Mucosa of descending colon (tissue), 3 donors: ENCODE measurements at regions not wholly inside any gene's neighbourhood (a gene's known extent, or its start where the extent isn't known, plus 50 kb on each side); places are given as distances from the start of the nearest gene placed in this dataset.

Experiments used
- ATAC-seq: fragments of 200-7000 bp; cut with Tn5 transposase; one replicate; pipeline ENCODE4 v1.9.1; 2020; ENCODE audit warnings: mild to moderate bottlenecking, moderate library complexity
- DNase-seq, 3 donors: peaks; one replicate each; pipeline ENCODE4 v3.0.0-alpha.2; 2020
- H3K36me3 ChIP-seq: fragments of 200-600 bp; one replicate; pipeline ENCODE4 v1.8.0; 2021; ENCODE audit warnings: low read depth, mild to moderate bottlenecking
- H3K4me1 ChIP-seq: fragments of 200-600 bp; one replicate; pipeline ENCODE4 v1.8.0; 2021; ENCODE audit warnings: low read depth, mild to moderate bottlenecking
- H3K4me3 ChIP-seq: fragments of 200-600 bp; one replicate; pipeline ENCODE4 v1.8.0; 2021; ENCODE audit warnings: mild to moderate bottlenecking
- H3K9me3 ChIP-seq: fragments of 200-600 bp; one replicate; pipeline ENCODE4 v1.8.0; 2021; ENCODE audit warnings: mild to moderate bottlenecking
- CTCF ChIP-seq: fragments of 200-600 bp; IDR thresholded peaks from one replicate; pipeline ENCODE4 v1.8.0; 2022; ENCODE audit warnings: antibody characterized with exemption, mild to moderate bottlenecking
- intact Hi-C, 2 donors: fragments of 100-400 bp; cut with DNase I in 1 of 2; cut with micrococcal nuclease in 1 of 2; formaldehyde crosslinking; loops; one replicate each; pipeline versions ENCODE4 v1.11.0 to v1.11.1; 2022; cut with DNase I, micrococcal nuclease
- donor health status: DM: no; HTN: no; CAD: no; lungs with moderate emphysema.
- donor health status: DM: no; HTN: no; CAD: no.
- donor health status: DM: no; HTN: yes; CAD: no.

- no peak for ATAC-seq
- no peaks in the 10 kb centered on the region for H3K9me3 ChIP-seq
These were observed 585.9 kb downstream of the DIPK2A start for GRCh38 chr3:144557515-144557914.

GRCh38 chr3:144564011-144564410, 592.4 kb downstream of the DIPK2A start:
- no peaks in the 10 kb centered on the region for H3K36me3 ChIP-seq
- ATAC-seq: no peak
- no peak for DNase-seq
- no peaks in the 10 kb centered on the region for H3K9me3 ChIP-seq
- intact Hi-C loops: no loop called here
- no peak overlapping the region for H3K4me3 ChIP-seq
- H3K4me1 ChIP-seq: no peaks in the 10 kb centered on the region
- no peak for TF ChIP-seq CTCF

More at GRCh38 chr3:144557515-144557914, 585.9 kb downstream of the DIPK2A start:
- DNase-seq: no peak
- TF ChIP-seq CTCF: no peak
- intact Hi-C loops: no loop called here
- no peak overlapping the region for H3K4me3 ChIP-seq
- no peaks in the 10 kb centered on the region for H3K4me1 ChIP-seq
- H3K36me3 ChIP-seq: no peaks in the 10 kb centered on the region

- Histone ChIP-seq H3K4me1 (no peaks in the 10 kb centered on the region), H3K4me3 (no peak overlapping the region), H3K36me3 (no peaks in the 10 kb centered on the region), H3K9me3 (no peaks in the 10 kb centered on the region)
- ATAC-seq (no peak), DNase-seq (no peak)
- intact Hi-C loops: no loop called here
- no peak for TF ChIP-seq CTCF
These were observed 594.7 kb downstream of the DIPK2A start for GRCh38 chr3:144566320-144566719.

- no peaks in the 10 kb centered on the region for H3K4me1 ChIP-seq
- intact Hi-C loops: no loop called here
- no peaks in the 10 kb centered on the region for H3K9me3 ChIP-seq
- DNase-seq (no peak), ATAC-seq (no peak)
- no peaks in the 10 kb centered on the region for H3K36me3 ChIP-seq
- no peak overlapping the region for H3K4me3 ChIP-seq
- TF ChIP-seq CTCF: no peak
These were observed 598.0 kb downstream of the DIPK2A start for GRCh38 chr3:144569651-144570050.

GRCh38 chr3:144583871-144584270, 612.2 kb downstream of the DIPK2A start:
- H3K36me3 ChIP-seq: no peaks in the 10 kb centered on the region
- H3K9me3 ChIP-seq: no peaks in the 10 kb centered on the region
- no peak overlapping the region for H3K4me3 ChIP-seq
- no peak for DNase-seq
- ATAC-seq: no peak
- intact Hi-C loops: no loop called here
- H3K4me1 ChIP-seq: no peaks in the 10 kb centered on the region
- no peak for TF ChIP-seq CTCF

GRCh38 chr3:144585408-144585807, 613.8 kb downstream of the DIPK2A start:
- DNase-seq (no peak), ATAC-seq (no peak)
- Histone ChIP-seq H3K36me3 (no peaks in the 10 kb centered on the region), H3K9me3 (no peaks in the 10 kb centered on the region), H3K4me3 (no peak overlapping the region), H3K4me1 (no peaks in the 10 kb centered on the region)
- intact Hi-C loops: no loop called here
- TF ChIP-seq CTCF: no peak
